CD8-positive, alpha-beta memory T cell (primary cell): ENCODE measurements at regions not wholly inside any gene's neighbourhood (a gene's known extent, or its start where the extent isn't known, plus 50 kb on each side); places are given as distances from the start of the nearest gene placed in this dataset.
"Not testable (repeated sequence)": the region's sequence is repeated elsewhere in the genome, so short reads cannot be mapped to it uniquely, and the experiment has no call there.

Source experiments
- CTCF ChIA-PET: fragments of 350-600 bp; sonication (Branson Sonifier 250); formaldehyde crosslinking; loops from one replicate; lab custom pipeline; 2021; ENCODE audit warnings: antibody characterized with exemption; lab: Charles Lee
- POLR2A ChIA-PET: fragments of 350-600 bp; sonication (Branson Sonifier 250); formaldehyde crosslinking; loops from one replicate; lab custom pipeline; 2021; ENCODE audit warnings: antibody characterized with exemption; lab: Charles Lee
- DNase-seq, 5 donors: peaks; one replicate each; pipeline versions ENCODE4 v3.0.0 to v3.0.0-alpha.2; 2020 to 2022; ENCODE audit warnings: mixed read lengths in 1 of 5
- H3K27ac ChIP-seq: one replicate; pipeline ENCODE4 v1.7.0; 2013; ENCODE audit warnings: low read depth, mild to moderate bottlenecking, low read length, moderate library complexity
- H3K27me3 ChIP-seq: 2 replicates; pipeline ENCODE4 v1.7.0; 2013; ENCODE audit warnings: low read length, mild to moderate bottlenecking; ENCODE audit not compliant: insufficient read depth, poor library complexity, severe bottlenecking
- H3K36me3 ChIP-seq: 2 replicates; pipeline ENCODE4 v1.7.0; 2013; ENCODE audit warnings: mild to moderate bottlenecking, low read length, moderate library complexity; ENCODE audit not compliant: insufficient read depth
- H3K4me1 ChIP-seq: 2 replicates; pipeline ENCODE4 v1.7.0; 2013; ENCODE audit warnings: mild to moderate bottlenecking, low read length, moderate library complexity; ENCODE audit not compliant: insufficient read depth
- H3K4me3 ChIP-seq: 2 replicates; pipeline ENCODE4 v1.7.0; 2013; ENCODE audit warnings: mild to moderate bottlenecking, low read length
- H3K9me3 ChIP-seq: 2 replicates; pipeline ENCODE4 v1.7.0; 2013; ENCODE audit warnings: mild to moderate bottlenecking, low read length
- H3K27ac Mint-ChIP-seq, 8 donors: one replicate each; pipeline ENCODE4 v1.8.0; 2020 to 2021; ENCODE audit warnings: mixed read lengths in 8 of 8, mild to moderate bottlenecking in 6 of 8, inconsistent platforms in 3 of 8, moderate library complexity in 3 of 8
- H3K27me3 Mint-ChIP-seq, 2 donors: one replicate each; pipeline ENCODE4 v1.8.0; 2020 to 2021; ENCODE audit warnings: mixed read lengths in 2 of 2, mild to moderate bottlenecking in 1 of 2, moderate library complexity in 1 of 2
- H3K36me3 Mint-ChIP-seq, 3 donors: one replicate each; pipeline ENCODE4 v1.8.0; 2020 to 2021; ENCODE audit warnings: mixed read lengths in 3 of 3, inconsistent platforms in 1 of 3, mild to moderate bottlenecking in 1 of 3
- H3K4me1 Mint-ChIP-seq, 3 donors: one replicate each; pipeline ENCODE4 v1.8.0; 2020 to 2021; ENCODE audit warnings: mixed read lengths in 3 of 3, inconsistent platforms in 1 of 3, mild to moderate bottlenecking in 1 of 3
- H3K4me3 Mint-ChIP-seq, 7 donors: one replicate each; pipeline ENCODE4 v1.8.0; 2020 to 2021; ENCODE audit warnings: mixed read lengths in 7 of 7, mild to moderate bottlenecking in 6 of 7, moderate library complexity in 4 of 7, inconsistent platforms in 2 of 7
- H3K9me3 Mint-ChIP-seq, 5 donors: one replicate each; pipeline ENCODE4 v1.8.0; 2020 to 2022; ENCODE audit warnings: mixed read lengths in 5 of 5, mild to moderate bottlenecking in 3 of 5, moderate library complexity in 2 of 5, inconsistent platforms in 1 of 5

GRCh38 chr21:10377758-10378157 lies 143.6 kb upstream of the TPTE start:
- H3K27ac ChIP-seq, H3K4me3 ChIP-seq, H3K27me3 ChIP-seq, POLR2A ChIA-PET, H3K36me3 ChIP-seq, DNase-seq, H3K9me3 ChIP-seq, H3K36me3 Mint-ChIP-seq, H3K4me3 Mint-ChIP-seq, H3K27me3 Mint-ChIP-seq, H3K4me1 ChIP-seq, CTCF ChIA-PET, H3K4me1 Mint-ChIP-seq: not testable (repeated sequence)
- Mint-ChIP-seq H3K27ac (peak overlapping the region in 1 of 8 donors; percentile 43), H3K9me3 (peaks cover 18 to 35% (median 23%) of the 10 kb centered on the region in 5 donors)

GRCh38 chr21:10379816-10380215 lies 141.6 kb upstream of the TPTE start:
- H3K4me1 Mint-ChIP-seq, POLR2A ChIA-PET, H3K27me3 Mint-ChIP-seq, H3K36me3 ChIP-seq, H3K4me3 Mint-ChIP-seq, H3K36me3 Mint-ChIP-seq, CTCF ChIA-PET, H3K27me3 ChIP-seq, H3K4me1 ChIP-seq, DNase-seq, H3K27ac ChIP-seq, H3K27ac Mint-ChIP-seq, H3K4me3 ChIP-seq, H3K9me3 ChIP-seq: not testable (repeated sequence)
- H3K9me3 Mint-ChIP-seq, result peaks cover 15 to 31% (median 19%) of the 10 kb centered on the region in 5 donors

GRCh38 chr21:10381687-10382060 lies 139.7 kb upstream of the TPTE start:
- H3K36me3 Mint-ChIP-seq, POLR2A ChIA-PET, H3K9me3 ChIP-seq, DNase-seq, H3K27me3 ChIP-seq, H3K4me3 ChIP-seq, H3K4me3 Mint-ChIP-seq, CTCF ChIA-PET, H3K4me1 Mint-ChIP-seq, H3K27me3 Mint-ChIP-seq, H3K27ac ChIP-seq, H3K36me3 ChIP-seq, H3K4me1 ChIP-seq, H3K27ac Mint-ChIP-seq: not testable (repeated sequence)
- peaks cover 3 to 22% (median 10%) of the 10 kb centered on the region in 5 donors for H3K9me3 Mint-ChIP-seq

GRCh38 chr21:10382135-10382534 lies 139.2 kb upstream of the TPTE start:
- H3K27me3 Mint-ChIP-seq, H3K4me1 ChIP-seq: not testable (repeated sequence)

GRCh38 chr21:10382580-10382979 lies 138.8 kb upstream of the TPTE start:
- H3K27ac ChIP-seq, H3K36me3 Mint-ChIP-seq, H3K27me3 ChIP-seq, CTCF ChIA-PET, H3K9me3 ChIP-seq, H3K4me1 Mint-ChIP-seq, DNase-seq, POLR2A ChIA-PET, H3K4me1 ChIP-seq, H3K4me3 Mint-ChIP-seq, H3K27ac Mint-ChIP-seq, H3K27me3 Mint-ChIP-seq, H3K36me3 ChIP-seq, H3K4me3 ChIP-seq: not testable (repeated sequence)
- peaks cover 3 to 15% (median 10%) of the 10 kb centered on the region in 5 donors for H3K9me3 Mint-ChIP-seq

More at GRCh38 chr21:10382135-10382534, 139.2 kb upstream of the TPTE start:
- H3K27ac Mint-ChIP-seq, POLR2A ChIA-PET, CTCF ChIA-PET, DNase-seq, H3K4me3 ChIP-seq, H3K27me3 ChIP-seq, H3K4me3 Mint-ChIP-seq, H3K9me3 ChIP-seq, H3K4me1 Mint-ChIP-seq, H3K27ac ChIP-seq, H3K36me3 Mint-ChIP-seq, H3K36me3 ChIP-seq: not testable (repeated sequence)
- peaks cover 3 to 18% (median 10%) of the 10 kb centered on the region in 5 donors for H3K9me3 Mint-ChIP-seq

GRCh38 chr21:10383571-10383970 lies 137.8 kb upstream of the TPTE start:
- H3K27me3 Mint-ChIP-seq, H3K4me1 ChIP-seq, POLR2A ChIA-PET, H3K36me3 Mint-ChIP-seq, H3K4me1 Mint-ChIP-seq, H3K27me3 ChIP-seq, CTCF ChIA-PET, DNase-seq, H3K27ac ChIP-seq, H3K9me3 ChIP-seq, H3K9me3 Mint-ChIP-seq, H3K27ac Mint-ChIP-seq, H3K4me3 Mint-ChIP-seq, H3K36me3 ChIP-seq, H3K4me3 ChIP-seq: not testable (repeated sequence)

GRCh38 chr21:10384304-10384861 lies 137.0 kb upstream of the TPTE start:
- H3K4me3 ChIP-seq, H3K4me3 Mint-ChIP-seq, H3K27ac ChIP-seq, H3K9me3 ChIP-seq, H3K36me3 Mint-ChIP-seq, POLR2A ChIA-PET, DNase-seq, H3K4me1 Mint-ChIP-seq, H3K36me3 ChIP-seq, H3K9me3 Mint-ChIP-seq, CTCF ChIA-PET, H3K27me3 ChIP-seq, H3K27me3 Mint-ChIP-seq, H3K4me1 ChIP-seq, H3K27ac Mint-ChIP-seq: not testable (repeated sequence)

- H3K9me3 ChIP-seq, H3K4me3 Mint-ChIP-seq: not testable (repeated sequence)
Observed at GRCh38 chr21:10385202-10385601, 136.2 kb upstream of the TPTE start.

GRCh38 chr21:10385898-10386527 lies 135.4 kb upstream of the TPTE start:
- H3K4me3 ChIP-seq, H3K4me1 ChIP-seq, H3K27me3 ChIP-seq, H3K36me3 Mint-ChIP-seq, CTCF ChIA-PET, H3K36me3 ChIP-seq, H3K27me3 Mint-ChIP-seq, H3K27ac Mint-ChIP-seq, H3K4me3 Mint-ChIP-seq, H3K27ac ChIP-seq, DNase-seq, H3K9me3 Mint-ChIP-seq, H3K4me1 Mint-ChIP-seq, H3K9me3 ChIP-seq, POLR2A ChIA-PET: not testable (repeated sequence)

More at GRCh38 chr21:10385202-10385601, 136.2 kb upstream of the TPTE start:
- H3K27me3 ChIP-seq, DNase-seq, H3K27ac ChIP-seq, H3K4me1 ChIP-seq, H3K9me3 Mint-ChIP-seq, H3K4me3 ChIP-seq, H3K36me3 Mint-ChIP-seq, H3K27ac Mint-ChIP-seq, H3K4me1 Mint-ChIP-seq, H3K27me3 Mint-ChIP-seq, H3K36me3 ChIP-seq, POLR2A ChIA-PET, CTCF ChIA-PET: not testable (repeated sequence)
